Fibroblast of gingiva (primary cell): ENCODE measurements at regions not wholly inside any gene's neighbourhood (a gene's known extent, or its start where the extent isn't known, plus 50 kb on each side); places are given as distances from the start of the nearest gene placed in this dataset.

Experiments used
- DNase-seq: peaks from one replicate; pipeline ENCODE4 v3.0.0-alpha.2; 2011; ENCODE audit warnings: low read depth

DNA sequence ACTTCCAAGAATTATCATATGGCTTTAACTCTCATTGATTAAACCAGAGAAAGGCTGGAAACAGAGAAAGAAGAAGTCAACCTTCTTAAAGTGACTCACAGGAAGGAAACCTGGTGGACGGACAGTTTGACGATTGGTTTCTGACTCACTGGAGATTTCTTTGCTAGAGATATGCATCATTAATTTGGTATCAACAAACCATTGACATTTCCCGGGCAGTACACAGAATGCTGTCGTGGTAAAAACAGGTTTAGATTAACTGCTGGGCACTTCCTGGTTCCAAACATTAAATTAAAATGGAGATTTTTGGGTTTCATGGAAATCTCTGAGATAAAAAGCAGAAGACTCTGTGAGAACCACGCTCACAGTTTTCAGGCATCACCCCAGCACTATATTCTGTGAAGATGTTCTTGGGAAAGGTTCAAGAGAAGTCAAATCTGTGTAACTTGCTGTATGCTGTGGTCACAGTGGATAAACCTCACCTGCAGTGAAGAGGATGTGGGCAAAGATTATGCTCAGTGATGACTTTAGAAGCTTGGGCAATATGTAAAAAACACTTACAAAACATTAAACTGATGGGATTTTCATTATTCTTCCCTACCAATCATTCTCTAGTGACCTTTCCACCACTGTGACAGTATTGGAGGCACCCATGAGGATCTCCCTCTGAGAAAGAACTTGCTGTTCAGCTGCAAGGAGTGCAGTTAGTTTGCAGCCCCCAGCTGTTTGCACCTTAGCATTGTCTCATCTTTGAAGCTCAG lies 61.1 kb upstream of the CD44 start:
- DNase-seq, result no peak

DNA sequence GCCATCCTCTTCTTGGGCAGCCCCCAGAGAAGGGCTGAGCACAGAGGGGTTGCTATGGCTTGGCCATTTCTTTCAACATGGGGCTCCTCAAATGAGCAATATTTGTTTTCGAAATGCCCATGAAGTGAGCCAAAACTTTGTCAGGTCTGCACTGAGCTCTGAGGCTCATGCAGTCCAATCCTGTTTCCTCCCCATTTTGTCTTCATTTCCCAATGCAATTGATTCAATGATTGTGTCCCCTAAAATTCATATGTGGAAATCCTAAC lies 60.6 kb upstream of the CD44 start:
- DNase-seq, result no peak

DNA sequence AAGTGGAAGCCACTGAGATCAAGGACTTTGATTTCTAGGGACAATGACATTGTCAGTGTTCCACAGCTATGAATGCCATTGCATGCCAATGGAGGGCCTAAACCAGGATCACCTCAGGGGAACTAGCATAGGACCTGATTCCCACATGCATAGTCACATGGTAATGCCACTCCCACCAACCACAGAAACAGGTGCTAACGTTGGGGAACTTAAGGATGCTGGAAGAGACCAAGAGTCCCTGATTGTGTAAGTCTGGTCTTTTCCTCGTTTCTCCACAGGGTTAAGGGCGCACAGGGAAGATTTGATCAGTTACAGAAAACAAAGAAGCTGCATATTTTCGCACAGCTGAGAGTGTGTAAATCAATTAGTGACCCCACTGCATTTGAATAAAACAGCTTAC lies 59.4 kb upstream of the CD44 start:
- no peak for DNase-seq

DNA sequence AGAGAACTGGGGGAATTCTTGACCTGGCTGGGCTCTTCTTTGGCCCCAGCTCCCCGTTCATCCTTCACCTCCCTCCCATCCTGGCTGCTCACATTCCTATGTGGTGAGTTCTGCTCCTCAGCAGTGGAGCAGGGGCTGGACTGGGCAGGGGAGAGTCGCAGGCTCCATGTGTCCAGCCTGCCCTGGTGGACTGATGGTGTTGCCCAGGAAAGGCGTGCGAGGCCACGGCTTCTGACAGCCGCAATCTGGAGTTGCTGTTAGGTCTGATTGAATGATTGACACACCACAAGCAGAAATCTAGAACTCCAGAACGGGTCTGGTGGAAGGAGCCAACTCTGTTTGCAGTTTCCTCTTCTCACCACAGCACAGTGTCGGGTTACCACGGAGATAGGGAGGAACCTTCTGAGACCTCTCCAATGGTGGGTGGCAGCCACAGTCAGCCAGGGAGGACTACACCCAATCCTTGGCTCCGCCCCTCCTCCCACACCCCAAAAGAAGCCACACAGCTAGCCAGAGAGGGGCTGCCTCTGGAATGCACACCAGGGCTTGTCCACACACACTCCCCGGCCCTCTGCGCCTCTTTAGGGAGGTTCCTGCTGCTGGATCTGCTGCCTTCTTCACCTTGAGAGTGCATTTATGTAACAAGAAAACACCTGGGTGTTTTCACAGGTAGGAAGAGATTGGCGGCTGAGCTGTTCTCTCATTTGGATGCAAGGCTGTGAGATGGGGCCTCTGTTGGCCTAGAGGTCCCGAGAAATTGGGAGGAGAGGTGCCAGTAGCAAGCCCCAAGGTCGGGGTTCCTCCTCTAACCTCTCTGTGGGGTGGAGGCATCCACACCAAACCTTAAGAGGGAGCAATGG lies 56.4 kb upstream of the CD44 start:
- DNase-seq, result peak; percentile 63

DNA sequence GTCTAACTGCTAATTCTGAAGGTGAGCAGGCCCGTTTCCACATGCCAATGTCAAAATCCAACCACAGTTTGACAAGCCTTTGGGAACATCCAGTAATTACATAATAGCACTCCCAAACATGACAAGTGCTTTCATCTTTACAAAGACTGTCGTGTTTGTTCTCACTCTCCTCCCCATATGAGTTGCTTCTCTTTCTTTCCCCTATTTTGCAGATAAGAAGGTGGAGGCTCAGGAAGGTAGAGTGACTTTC lies 55.9 kb upstream of the CD44 start:
- DNase-seq, result no peak

DNA sequence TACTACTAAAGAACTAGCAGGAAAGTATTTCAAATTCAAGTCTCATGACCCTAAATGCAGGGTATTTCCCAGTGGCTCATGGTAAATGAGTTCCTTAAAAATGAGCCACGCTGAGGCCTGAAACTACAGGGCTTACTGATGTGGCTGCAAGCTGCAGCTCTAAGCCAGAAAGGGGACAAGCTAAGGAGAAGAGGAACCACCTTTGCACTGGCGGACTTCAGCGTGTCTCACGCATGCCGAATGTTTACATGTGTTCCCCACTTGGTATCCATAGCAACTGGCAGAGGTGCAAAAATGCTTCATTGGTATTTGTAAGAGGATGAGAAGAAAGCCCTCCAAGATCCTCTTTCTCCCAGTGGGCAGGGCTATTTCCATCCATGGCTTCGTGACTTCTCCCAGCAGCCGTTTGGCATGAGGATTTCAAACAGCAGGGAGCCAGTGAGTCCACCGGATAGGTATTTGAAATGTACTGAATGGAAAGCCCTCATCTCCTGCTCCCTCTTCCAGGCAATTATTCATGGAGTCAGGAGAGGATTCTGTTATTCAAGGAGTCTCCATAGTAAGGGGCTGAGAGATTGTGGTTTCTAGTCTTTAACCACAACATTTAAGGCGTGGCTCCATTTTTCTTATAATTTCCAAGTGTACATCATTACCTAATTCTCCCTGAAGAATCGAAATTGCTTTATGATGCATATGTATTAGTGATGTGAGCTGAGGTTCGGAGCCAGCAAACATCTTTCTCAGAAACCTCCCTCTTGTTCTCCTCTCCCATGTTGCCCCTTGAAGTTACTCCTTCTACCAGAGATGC lies 55.3 kb upstream of the CD44 start:
- peak; percentile 98 for DNase-seq

DNA sequence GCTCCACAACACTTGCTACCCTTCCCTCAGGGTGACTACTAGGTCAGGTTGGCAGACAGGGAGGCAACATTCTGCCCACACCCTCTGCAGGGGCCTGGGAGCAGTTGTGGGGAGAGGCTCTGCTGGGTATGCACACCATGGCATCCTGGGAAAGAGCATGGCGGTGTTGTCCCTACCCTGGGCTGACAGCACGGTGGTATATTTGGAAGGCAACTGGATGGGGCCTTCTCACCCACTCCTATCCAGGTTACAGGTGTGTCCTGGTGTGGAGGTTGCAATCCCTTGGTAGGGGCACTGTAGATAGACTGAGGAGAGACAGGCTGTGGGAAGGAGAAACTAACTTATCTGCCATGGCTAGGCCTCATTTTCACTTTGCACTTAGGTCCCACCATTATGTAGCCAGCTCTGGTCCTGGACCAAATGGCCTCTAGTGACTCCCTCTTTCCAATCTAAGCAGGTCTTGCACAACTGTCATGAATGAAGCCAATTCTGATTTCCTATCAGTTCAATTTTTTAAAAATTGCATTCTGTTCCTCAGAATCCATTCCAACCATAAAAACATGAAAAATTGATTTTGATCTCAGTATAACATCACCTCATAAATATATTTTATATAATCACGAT lies 54.0 kb upstream of the CD44 start:
- no peak for DNase-seq

DNA sequence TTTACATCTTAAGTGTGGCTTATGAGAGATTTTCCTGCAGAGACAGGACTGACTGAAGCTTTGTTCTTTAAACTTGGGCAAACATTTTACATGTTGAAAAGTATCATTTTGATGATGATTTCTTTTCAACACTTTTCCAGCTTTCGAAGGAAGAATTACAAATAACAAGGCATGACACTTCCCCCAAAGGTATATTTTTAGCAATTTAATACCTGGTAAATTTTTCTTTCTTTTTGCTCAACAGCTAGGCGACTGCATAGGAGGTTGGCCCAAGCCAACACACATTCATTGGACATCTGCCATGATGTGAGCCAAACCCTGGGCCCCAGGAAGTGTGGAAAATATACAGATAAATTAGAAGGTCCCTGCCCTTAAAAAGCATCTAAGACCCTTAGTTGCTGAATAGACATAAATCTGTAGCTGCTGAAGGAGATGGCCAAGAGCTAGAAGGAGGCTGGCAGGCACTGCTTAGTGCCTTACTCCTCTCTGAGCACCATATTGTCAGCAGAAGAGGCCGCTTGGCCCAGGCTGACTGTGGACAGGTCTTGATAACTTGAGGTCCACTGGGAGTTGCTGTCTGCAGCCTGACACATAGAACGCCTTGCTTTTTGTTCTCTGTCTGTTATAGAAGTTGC lies 53.3 kb upstream of the CD44 start:
- no peak for DNase-seq

DNA sequence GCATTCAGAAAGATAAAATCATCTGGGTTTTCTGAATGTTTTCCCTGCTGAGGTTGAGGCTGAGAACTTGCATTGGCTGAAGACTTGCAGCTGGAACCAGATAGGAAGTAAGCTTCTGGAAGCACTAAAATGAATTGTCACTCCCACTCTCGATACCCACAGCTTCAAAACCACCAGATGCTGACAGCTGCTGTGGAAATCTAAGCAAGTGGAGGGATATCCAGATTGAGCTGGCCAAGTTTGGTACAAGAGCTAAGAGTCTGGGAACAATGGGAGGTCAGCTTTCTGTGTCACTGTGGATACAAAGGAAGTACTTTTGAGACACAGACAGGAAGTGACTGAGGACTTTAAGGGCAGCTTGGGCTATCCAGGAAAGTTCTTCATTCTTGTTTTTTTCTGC lies 51.3 kb upstream of the CD44 start:
- no peak for DNase-seq

DNA sequence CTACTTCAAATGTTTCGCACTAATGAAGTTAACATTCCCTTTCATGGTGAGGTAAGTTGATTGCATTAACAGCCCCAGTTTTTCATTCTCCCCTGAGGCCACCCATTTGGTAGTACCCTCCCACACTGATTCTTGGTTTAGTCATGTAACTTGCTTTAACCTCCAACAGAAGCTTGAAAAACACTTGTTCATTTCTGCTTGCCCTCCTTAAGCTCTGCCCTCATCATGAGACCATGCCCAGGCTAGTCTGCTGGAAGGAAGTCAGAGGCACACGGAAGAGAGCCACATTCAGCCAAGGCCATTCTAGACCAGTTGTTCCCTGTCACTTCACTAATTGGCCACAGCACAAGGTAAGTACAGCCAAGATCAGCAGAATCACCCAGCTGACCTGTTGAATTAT lies 50.7 kb upstream of the CD44 start:
- DNase-seq, result no peak

DNA sequence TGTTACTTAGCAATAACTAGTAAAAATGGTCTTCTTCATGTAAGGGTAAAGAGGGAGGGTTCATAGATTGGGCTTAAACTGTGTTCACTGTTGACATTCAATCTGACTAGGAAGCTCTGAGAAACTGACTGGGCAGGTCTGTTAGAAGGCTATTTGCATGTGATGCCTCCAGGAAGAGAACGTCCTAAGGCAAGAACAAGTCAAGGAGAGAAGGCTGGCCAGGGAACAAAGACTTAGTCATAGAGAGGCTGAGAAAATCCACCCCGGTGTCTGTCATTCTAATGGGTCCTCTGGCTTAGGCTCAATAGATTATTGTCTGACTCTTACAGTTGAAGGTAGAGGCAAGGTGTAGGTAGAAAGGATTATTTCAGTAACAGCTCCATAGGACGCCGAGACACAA lies 50.3 kb upstream of the CD44 start:
- DNase-seq, result no peak
